Stimulated activated CD4-positive, alpha-beta T cell treated with anti-CD3 and anti-CD28 coated beads, Interleukin-15, amount 100 ng/mL, for 24 hours (primary cell): ENCODE measurements at regions not wholly inside any gene's neighbourhood (a gene's known extent, or its start where the extent isn't known, plus 50 kb on each side); places are given as distances from the start of the nearest gene placed in this dataset.
"Not testable (repeated sequence)": the region's sequence is repeated elsewhere in the genome, so short reads cannot be mapped to it uniquely, and the experiment has no call there.

Source experiments
- DNase-seq: peaks from one replicate; pipeline ENCODE4 v3.0.0-alpha.2; 2020

GRCh38 chr7:113030489-113030888, 56.1 kb downstream of the GPR85 start:
- no peak for DNase-seq

- no peak for DNase-seq
These were observed 59.7 kb downstream of the GPR85 start for GRCh38 chr7:113026941-113027340.

GRCh38 chr7:113017144-113017857, 69.3 kb downstream of the GPR85 start:
- not testable (repeated sequence) for DNase-seq

GRCh38 chr7:113015034-113015645, 71.5 kb downstream of the GPR85 start:
- no peak for DNase-seq

DNA sequence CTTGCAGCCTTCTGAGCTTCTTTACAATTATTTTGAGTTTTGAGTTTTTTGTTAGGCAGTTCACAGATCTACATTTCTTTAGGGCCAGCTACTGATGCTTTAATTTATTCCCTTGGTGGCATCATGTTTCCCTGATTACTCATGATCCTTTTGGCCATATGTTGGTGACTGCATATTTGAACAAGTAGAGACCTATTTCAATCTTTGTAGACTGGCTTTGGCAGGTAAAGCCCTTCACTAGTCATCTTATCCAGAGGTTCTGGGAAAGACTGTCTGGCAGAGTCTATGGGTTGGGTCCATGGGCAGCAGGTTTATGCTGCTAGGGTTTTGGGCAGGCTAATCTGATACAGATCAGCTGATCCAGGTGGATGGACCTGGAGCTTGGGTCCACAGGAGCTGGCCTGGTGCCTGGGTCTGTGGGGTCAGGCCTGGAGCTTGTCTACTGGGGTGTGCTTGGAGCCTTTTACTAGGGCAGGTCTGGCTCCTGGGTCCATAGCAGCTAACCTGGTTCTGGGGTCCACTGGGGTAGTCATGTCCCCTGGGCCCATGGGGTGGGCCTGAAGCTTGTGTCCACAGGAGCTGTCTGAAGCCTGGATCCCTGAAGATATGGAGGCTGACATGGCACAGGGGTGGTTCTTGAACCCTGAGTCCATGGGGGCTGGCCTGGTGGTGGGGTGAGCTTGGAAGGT, 72.7 kb downstream of the GPR85 start:
- DNase-seq, result no peak

DNA sequence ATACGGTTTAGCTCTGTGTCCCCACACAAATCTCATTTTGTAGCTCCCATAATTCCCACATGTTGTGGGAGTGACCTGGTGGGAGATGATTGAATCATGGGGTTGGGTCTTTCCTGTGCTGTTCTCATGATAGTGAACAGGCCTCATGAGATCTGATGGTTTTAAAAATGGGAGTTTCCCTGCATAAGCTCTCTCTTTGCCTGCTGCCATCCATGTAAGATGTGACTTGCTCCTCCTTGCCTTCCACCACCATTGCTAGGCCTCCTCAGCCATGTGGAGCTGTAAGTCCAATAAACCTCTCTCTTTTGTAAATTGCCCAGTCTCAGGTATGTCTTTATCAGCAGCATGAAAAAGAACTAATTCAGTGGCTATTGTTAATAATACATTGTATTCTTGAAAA, 73.8 kb downstream of the GPR85 start:
- DNase-seq, result not testable (repeated sequence)

- no peak for DNase-seq
These were observed 76.2 kb downstream of the GPR85 start for GRCh38 chr7:113010377-113010776.

- no peak for DNase-seq
These were observed 77.9 kb downstream of the GPR85 start for GRCh38 chr7:113008755-113009154.

DNA sequence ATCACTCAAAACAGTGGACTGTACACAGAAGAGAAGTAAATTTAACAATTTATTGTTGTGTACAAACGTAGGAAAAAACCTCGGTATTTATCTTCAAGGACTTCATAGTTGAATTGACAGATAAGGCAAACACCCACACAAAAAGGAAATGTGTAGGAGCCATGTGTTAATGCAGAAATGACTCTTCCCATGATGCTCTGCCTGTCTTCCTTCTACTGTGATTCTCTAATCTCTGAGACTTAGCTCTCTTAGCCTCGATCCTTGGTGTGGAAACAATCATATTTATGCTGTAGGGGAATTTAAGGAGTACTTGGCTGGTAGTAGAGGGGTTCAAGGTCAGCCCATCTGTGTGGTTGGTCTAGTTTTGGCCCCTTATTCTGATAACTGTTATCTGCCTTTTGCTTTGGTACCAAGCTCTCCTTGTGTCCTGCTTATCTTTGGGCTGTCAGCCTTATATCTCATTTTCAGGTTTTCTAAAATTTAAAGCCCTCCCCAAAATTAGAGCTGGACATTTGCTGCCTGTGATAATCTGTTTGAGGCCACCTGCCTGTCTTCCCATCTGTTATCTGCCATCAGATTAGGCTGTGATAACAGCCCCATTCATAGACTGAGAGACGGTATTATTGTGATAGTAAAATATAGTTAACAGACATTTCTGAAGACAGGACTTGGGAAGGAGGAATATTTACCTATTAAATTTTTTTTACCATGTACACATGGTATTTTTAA, 81.7 kb downstream of the GPR85 start:
- no peak for DNase-seq

DNA sequence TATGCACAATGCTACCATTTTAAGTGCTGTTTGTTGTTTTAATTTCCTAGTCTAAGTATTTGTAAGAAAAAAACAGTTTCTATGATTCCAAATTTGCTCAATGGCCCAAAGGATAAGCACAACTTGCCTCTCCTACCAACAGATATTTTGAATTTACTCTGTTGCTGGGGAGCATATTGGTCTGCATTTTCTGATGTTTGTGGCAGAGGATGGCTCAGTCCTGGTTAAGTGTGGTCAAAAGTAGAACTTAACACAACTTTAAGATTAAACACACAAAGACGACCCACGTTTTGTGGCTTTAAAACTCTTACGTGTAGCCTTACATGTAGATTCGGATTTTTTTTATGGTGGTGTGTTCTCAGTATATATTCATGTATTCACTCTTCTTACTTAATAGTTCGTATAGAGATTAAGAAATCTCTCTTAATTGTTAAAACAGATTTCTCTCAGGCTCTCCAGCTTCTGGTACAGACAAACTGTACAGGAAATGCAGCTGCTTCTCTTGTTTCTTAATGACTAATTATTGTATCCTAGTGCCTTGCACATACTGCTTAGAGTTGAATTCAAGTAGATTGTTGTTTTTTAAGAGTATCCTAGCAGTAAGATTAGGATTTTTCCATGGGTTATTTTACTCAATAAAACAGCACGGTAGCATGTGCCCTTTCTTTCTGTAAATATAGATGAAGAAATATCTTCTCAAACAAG, 86.2 kb downstream of the GPR85 start:
- DNase-seq, result no peak

- no peak for DNase-seq
These were observed 88.8 kb downstream of the GPR85 start for GRCh38 chr7:112997831-112998230.

DNA sequence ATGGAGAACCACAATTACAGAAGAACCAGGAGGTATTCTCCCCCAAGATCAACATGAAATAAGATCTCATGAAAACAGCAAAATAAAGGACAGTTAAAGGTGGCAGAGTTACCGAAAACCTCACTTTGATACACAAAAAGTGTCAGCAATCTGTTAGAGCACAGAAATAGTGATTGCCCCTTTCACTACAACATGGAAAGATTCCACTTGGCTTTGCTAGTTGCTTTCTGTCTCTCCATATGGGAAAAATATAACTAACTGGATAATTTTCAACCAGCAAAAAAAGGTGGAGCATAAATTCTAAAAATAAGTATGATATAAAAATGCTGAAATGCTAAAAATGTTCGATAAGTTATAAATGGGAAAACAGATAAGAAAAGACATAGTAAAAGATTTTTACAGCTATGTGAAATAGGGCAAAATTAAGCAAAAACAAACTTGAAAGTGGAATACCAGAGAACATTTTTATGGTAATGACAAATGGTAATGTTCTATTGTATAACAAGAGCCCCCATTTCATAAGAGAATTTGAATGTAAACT, 90.2 kb downstream of the GPR85 start:
- no peak for DNase-seq

DNA sequence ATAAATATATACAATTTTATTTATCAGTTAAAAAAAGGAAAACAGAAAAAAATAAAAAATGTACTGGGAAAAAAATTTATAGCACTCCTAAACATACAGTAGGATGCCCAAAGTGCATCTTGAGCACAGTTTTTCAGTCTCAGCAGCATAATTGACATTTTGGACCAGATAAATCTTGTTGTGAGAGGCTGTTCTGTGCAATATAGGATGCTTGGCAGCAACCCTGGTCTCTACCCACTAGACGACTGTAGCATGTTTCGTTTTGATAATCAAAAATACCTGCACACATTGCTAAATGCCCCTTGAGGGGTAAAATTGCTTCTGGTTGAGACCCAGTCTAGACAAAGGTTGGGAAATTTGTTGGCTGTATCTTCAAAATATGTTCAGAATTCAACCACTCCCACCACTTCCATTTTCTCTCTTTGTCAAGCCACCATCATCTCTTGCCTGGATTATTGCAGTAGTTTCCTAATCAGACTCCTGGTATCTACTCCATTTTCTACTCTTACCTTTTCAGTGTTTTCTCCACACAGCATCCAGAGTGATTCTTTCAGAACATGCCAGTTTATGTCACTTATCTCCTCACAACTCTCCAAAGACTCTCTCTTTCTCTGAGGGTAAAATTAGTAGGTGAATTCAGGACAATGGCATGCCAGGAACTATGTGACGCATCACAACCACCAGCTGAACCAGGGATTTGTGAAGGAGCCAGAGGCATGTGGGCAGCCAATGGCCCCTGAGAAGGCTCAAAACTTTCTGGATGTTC, 91.4 kb downstream of the GPR85 start:
- DNase-seq, result no peak

GRCh38 chr7:112994656-112995055, 92.0 kb downstream of the GPR85 start:
- no peak for DNase-seq

DNA sequence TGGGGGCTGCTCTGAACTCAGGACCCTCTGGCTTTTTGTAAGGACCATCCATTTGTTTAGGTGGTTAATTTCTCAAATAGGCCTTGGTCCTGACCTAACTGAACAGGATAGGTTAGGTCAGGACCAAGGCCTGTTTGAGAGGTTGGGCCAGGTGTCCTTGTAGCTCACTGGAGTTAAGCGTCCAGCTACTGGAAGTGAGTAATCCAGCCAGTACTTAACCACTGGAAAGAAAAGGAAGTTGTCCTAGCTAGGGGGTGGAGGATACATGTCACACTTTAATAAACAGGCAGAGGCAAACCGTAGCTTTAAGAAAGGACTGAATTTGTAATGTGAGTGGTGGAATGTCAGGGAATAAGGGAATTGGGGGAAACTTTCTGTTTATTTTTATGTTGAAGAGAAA, 96.0 kb downstream of the GPR85 start:
- no peak for DNase-seq

DNA sequence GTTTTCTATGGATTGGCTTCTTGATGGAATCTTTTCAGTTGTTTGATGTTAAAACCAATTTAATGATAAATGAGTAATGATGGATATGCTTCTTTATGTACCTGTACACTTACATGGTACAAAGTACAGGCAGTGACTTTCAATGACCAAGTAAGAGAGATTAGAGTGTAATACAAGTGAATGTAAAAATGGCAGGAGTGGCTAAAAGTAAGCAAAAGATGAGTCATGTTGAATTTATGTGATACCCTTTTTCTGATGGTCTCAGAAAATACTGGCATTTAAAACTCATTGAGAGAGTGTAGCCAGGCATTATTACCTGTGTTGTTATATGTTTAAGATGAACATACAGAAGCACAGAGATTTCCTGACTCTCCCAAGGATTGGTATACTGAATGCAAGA, 97.1 kb downstream of the GPR85 start:
- DNase-seq, result no peak

DNA sequence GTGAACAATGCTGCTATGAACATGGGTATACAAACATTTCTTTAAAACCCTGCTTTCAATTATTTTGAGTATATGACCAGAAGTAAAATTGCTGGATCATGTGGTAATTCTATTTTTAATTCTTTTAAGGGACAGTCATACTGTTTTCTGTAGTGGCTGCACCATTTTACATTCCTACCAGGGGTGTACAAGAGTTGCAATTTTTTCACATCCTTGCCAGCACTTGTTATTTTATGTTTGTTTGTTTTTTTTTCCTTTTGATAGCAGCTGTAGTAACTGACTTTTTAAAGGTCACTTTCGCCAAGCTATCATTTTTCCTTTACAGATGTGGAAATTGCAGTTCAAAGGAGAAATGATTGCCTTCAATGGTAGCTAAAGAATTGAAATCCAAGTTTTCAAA, 99.5 kb downstream of the GPR85 start:
- DNase-seq, result no peak

GRCh38 chr7:112986256-112987031, 100.2 kb downstream of the GPR85 start:
- no peak for DNase-seq

- DNase-seq, result no peak
These were observed 101.1 kb downstream of the GPR85 start for GRCh38 chr7:112985377-112985987.

GRCh38 chr7:112982441-112983063, 104.1 kb downstream of the GPR85 start:
- no peak for DNase-seq
